Peyer's patch (tissue), 4 donors: ENCODE measurements at regions not wholly inside any gene's neighbourhood (a gene's known extent, or its start where the extent isn't known, plus 50 kb on each side); places are given as distances from the start of the nearest gene placed in this dataset.

Experiments used
- CTCF ChIP-seq, 6 experiments: fragments of 450-650 bp in 4 of 6; fragments of 200-600 bp in 2 of 6; sonication (generic) in 1 of 6; IDR thresholded peaks; one replicate each; pipeline ENCODE4 v1.5.1; 2017 to 2019; ENCODE audit warnings: antibody characterized with exemption in 6 of 6, mild to moderate bottlenecking in 3 of 6, moderate library complexity in 1 of 6
- POLR2A ChIP-seq, 2 donors: fragments of 450-650 bp; IDR thresholded peaks; one replicate each; pipeline ENCODE4 v1.5.1; 2017; ENCODE audit warnings: antibody characterized with exemption in 2 of 2, mild to moderate bottlenecking in 2 of 2, moderate library complexity in 2 of 2

- TF ChIP-seq CTCF (IDR thresholded peaks at IDR 0.05): no peak
- TF ChIP-seq POLR2A (IDR thresholded peaks at IDR 0.05): no peak
Observed at GRCh38 chr10:120368927-120369326, 88.1 kb upstream of the PLPP4 start.
